ENCODE measurements at regions not wholly inside any gene's neighbourhood (a gene's known extent, or its start where the extent isn't known, plus 50 kb on each side); places are given as distances from the start of the nearest gene placed in this dataset.
A peak's percentile ranks its signal among the peaks of the same experiment; 100 is the strongest.
"Not testable (repeated sequence)": the region's sequence is repeated elsewhere in the genome, so short reads cannot be mapped to it uniquely, and the experiment has no call there.

DNA sequence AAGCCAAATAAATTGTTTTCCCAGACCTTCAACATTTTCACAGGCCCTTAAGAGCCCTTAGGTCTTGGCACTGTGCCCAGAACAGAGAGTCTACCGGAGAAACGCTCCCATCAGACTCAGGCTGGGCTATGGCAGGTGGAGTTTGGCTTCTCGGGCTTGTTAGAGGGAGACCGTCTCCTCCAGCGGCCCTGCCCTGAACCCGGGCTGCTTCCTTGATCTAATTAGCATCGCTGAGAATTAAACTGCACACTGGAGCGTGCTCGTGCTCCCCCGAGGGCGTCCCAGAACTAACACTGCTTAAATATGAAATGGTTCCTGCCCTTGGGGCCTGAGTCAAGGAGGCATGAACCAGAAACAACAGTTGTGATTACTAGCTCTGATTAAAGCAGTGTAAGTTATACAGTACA is 634.4 kb downstream of the MATN1 start:
- DNase-seq (ENCODE audit: low spot score) (no peak), ATAC-seq (no peak)

- DNase-seq (ENCODE audit: low spot score): no peak
- no peak for ATAC-seq
Observed at GRCh38 chr1:30088594-30088993, 634.8 kb downstream of the MATN1 start.

- ATAC-seq: no peak
- no peak for DNase-seq (ENCODE audit: low spot score)
Observed at GRCh38 chr1:30087465-30087864, 635.9 kb downstream of the MATN1 start.

GRCh38 chr1:30085811-30086770 is 637.3 kb downstream of the MATN1 start:
- ATAC-seq (peak; percentile 63), DNase-seq (ENCODE audit: low spot score) (no peak)

GRCh38 chr1:30084909-30085571 is 638.3 kb downstream of the MATN1 start:
- no peak for ATAC-seq
- DNase-seq (ENCODE audit: low spot score): no peak

GRCh38 chr1:30083800-30084464 is 639.5 kb downstream of the MATN1 start:
- ATAC-seq (peak; percentile 28), DNase-seq (ENCODE audit: low spot score) (no peak)

DNA sequence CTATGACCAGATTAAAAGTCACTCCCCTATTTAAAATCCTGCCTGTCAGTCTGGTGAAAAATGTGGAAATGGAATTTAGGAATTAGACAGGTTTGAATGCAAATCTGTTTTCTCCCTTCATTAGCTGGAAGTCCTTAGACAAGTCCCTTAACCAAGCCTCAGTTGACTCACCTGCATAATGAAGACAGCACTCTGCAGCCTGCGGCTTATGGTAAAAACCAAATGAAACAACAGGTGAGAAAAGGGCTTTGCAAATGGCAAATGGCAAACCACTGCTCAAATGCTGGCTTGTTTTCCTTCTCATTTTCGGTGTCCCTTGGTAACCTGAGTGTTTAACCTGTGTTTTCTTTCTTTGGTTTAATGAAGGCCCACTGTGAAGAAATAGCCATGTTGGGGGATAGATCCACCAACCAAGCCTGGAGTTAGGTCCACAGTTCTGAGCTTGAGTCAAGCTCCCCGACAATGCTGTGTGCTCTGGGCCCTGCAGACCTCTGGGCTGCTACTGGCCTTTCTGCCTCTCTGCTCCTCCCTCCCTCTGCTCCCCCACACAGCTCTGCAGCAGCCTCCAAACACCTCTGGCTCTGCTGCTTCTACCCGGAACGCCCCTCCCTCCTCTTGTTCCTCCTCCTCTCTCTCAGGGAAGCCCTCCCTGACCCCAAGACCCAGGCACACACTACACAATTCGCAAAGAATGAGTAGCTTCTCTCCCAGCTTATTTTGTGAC is 641.8 kb downstream of the MATN1 start:
- DNase-seq (ENCODE audit: low spot score) (no peak), ATAC-seq (no peak)

DNA sequence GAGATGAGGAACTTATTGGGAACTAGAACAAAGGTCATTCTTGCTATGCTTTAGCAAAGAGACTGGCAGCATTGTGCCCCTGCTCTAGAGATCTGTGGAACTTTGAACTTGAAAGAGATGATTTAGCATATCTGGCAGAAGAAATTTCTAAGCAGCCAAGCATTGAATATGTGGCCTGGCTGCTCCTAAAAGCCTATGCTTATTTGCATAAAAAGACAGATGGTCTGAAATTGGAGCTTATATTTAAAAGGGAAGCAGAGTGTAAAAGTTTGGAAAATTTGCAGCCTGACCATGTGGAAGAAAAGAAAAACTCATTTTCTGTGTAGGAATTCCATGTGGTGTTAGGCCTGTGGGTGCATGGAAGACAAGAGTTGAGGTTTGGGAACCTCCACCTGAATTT is 647.5 kb downstream of the MATN1 start:
- DNase-seq (ENCODE audit: low spot score); ATAC-seq: not testable (repeated sequence)

GRCh38 chr1:30068787-30069472 is 654.5 kb downstream of the MATN1 start:
- DNase-seq (ENCODE audit: low spot score) (no peak), ATAC-seq (no peak)

DNA sequence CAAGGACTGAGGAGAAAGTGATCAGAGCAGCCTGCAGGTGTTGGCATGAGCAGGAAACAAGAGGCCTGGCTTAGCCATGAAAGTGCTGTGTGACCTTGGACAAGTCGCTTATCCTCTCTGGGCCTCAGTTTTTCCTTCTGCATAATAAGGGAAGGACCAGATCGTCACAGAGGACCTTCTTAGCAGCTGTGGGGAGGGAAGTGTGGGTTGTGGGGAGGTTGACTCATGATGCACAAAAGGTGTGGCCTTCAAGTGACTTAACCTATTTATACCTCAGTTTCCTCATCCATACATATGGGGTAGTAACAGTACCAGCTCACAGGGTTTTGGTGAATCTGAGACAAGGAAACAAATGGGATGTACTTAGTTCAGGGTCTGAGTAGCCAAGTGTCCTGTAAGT is 658.8 kb downstream of the MATN1 start:
- DNase-seq (ENCODE audit: low spot score) (no peak), ATAC-seq (no peak)

GRCh38 chr1:30063621-30064280 is 659.6 kb downstream of the MATN1 start:
- DNase-seq (ENCODE audit: low spot score) (no peak), ATAC-seq (no peak)

DNA sequence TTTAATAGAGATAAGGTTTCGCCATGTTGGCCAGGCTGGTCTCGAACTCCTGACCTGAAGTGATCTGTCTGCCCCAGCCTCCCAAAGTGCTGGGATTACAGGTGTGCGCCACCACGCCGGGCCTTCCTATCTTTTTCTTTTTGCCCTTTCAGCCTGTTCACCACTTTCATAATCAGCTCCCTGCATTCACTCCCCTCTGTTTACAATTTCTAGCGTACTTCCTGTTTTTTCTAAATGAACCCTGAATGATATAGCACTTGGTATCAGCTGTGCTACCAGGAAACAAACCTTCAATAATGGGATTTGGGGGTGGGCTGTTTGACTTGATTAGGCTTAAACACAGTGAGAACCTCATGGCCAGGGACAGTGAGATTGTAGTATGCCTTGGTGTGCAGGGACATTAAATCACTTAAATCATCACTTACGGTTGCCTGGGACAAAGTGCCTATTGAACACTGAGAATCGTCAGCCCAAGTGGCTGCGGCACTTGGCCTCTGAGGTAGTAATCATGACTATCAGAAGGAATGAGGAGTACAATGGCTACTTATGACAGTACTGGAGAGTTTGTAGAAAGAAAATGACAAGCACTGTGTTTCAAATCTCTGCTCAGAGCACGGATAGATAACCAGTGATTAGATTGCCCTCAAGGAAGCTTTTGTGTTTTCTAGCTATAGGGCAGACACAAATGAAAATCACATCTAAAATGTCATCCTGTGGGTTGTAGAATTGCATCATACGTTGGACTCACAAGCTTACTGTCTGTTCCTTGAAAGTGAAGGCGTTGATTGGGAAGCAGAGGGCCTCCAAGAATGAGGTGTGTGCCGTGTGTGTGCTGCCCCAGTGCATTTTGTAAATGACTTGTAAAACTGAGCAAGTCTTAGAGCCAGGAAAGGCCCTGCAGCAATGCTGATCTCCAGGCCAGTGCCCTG is 661.8 kb downstream of the MATN1 start:
- ATAC-seq: no peak
- no peak for DNase-seq (ENCODE audit: low spot score)

DNA sequence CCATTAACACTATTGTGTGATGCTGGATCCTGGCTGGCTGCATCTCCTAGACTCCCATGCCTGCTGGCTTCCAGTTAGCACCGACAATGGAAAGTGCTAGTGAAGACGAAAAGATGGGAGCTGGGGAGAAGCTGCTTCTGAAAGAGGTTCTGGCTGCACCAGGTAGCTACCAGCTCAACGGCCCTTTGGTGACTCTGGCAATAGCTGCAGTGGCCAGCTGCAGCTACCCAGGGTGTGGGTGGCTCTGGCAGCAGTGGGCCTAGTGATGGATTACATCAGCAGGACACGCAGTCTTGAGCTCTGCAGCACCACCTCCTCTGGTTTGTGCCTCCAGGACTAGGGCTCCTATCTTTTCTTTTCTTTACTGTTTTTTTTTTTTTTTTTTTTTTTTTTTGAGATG is 662.6 kb downstream of the MATN1 start:
- ATAC-seq: no peak
- no peak for DNase-seq (ENCODE audit: low spot score)

GRCh38 chr1:30058970-30059369 is 664.4 kb downstream of the MATN1 start:
- ATAC-seq: no peak
- no peak for DNase-seq (ENCODE audit: low spot score)

- ATAC-seq: no peak
- no peak for DNase-seq (ENCODE audit: low spot score)
Observed at GRCh38 chr1:30054126-30054525, 669.3 kb downstream of the MATN1 start.

DNA sequence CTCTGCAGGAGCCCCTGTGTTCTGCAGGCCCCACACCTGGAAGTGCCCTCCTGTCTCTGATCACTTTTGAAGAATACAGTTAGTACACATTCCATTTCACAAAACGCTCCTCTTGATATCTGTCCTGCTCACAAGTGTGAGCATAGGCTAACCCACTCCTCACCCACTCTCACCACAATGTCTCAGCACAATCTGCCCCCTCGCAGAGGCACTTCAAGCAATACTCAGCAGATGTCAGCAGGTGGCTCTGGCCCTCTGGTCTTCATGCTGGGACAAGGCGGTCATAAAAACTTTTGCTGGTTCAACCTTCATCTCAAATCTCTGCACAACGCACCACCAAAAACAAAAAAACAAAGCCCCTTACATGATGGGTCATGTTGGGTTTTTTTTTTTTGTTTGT is 671.2 kb downstream of the MATN1 start:
- ATAC-seq: no peak
- no peak for DNase-seq (ENCODE audit: low spot score)

DNA sequence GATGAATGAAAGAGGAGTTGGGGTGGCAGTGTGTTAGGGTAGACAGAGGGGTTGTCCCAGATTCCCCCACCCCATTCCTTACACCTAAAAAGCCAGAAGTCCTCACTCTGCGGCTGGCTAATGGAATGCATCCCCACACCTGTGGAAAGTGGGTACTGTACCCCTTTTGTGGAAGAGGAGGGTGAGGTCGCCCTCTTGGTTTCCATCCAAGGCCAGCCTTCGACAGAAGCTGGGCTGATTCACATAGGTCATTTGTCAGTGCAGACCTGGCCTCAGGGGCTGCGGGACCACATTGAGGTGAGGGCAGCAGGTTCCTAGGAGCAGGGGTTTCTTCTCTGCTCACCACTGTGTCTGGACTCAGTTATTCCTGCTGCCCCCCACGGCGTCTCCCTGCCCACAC is 671.6 kb downstream of the MATN1 start:
- DNase-seq (ENCODE audit: low spot score): no peak
- ATAC-seq: no peak

GRCh38 chr1:30049748-30050296 is 673.6 kb downstream of the MATN1 start:
- ATAC-seq (no peak), DNase-seq (ENCODE audit: low spot score) (peak; percentile 34)
